T-helper 2 cell (primary cell): ENCODE measurements at regions not wholly inside any gene's neighbourhood (a gene's known extent, or its start where the extent isn't known, plus 50 kb on each side); places are given as distances from the start of the nearest gene placed in this dataset.
"Not testable (repeated sequence)": the region's sequence is repeated elsewhere in the genome, so short reads cannot be mapped to it uniquely, and the experiment has no call there.

Experiments used
- DNase-seq, 5 experiments: peaks; one replicate each; pipeline versions ENCODE4 v3.0.0 to v3.0.0-alpha.2; 2012 to 2022

DNA sequence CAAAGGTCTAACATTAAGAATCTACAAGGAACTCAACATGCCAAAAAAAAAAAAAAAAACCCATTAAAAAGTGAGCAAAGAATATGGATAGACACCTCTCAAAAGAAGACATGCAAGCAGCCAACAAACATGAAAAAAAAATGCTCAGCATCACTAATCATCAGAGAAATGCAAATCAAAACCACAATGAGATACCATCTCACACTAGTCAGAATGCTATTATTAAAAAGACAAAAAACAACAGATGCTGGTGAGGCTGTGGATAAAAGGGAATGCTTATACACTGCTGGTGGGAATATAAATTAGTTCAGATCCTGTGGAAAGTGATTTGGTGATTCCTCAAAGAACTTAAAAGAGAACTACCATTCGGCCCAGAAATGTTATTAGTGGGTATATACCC is 257.7 kb upstream of the PLET1 start:
- DNase-seq: peak in 1 of 5 experiments; percentile 29

DNA sequence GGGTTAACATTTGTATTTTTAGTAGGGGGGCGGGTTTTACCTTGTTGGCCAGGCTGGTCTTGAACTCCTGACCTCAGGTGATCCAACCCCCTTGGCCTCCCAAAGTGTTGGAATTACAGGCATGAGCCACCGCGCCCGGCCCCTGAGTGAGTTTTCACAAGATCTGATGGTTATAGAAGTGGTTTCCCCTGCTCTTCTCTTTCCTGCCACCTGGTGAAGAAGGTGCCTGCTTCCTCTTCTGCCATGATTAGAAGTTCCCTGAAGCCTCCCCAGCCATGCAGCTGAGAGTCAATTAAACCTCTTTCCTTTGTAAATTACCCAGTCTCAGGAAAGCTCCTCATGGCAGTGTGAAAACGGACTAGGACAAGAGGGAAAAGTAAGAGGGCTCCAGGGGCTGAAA is 259.1 kb upstream of the PLET1 start:
- no peak for DNase-seq

DNA sequence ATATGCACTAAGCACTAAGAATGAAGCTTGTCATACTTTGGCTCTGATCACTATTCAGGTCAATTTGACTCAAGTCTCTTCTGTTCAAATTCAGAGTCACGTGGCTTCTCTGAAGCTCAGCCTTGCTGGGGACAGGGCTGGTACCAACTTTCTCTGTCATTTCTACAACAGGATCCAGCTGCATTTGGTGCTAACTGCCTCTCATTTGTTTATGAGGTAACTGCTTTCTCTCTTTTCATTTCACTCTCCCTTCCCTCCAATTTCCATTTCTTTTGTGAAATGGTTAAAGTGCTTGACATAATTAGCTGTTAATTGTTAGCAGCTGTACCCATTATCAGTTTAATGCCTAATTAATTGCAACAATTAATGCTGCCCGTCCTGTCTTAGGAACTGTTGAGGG is 259.7 kb upstream of the PLET1 start:
- DNase-seq: no peak

DNA sequence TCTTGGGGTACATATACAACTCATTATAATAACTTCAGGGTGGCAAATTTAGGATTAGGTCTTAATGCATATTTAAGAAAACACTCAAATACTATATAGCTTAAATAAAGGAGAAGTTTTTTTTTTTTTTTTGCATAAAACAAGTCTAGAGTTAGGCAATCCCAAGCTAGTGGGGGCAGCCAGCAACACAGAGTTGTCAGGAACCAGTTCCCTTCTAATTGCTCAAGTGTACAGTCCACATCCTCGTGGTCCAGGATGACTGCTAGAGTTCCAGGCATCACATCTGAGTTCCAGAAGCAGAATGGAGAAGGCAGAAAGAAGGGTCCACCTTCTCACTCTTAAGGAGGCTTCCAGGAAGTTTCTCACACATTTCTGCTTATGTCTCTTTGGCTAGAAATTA is 261.9 kb upstream of the PLET1 start:
- DNase-seq: no peak

DNA sequence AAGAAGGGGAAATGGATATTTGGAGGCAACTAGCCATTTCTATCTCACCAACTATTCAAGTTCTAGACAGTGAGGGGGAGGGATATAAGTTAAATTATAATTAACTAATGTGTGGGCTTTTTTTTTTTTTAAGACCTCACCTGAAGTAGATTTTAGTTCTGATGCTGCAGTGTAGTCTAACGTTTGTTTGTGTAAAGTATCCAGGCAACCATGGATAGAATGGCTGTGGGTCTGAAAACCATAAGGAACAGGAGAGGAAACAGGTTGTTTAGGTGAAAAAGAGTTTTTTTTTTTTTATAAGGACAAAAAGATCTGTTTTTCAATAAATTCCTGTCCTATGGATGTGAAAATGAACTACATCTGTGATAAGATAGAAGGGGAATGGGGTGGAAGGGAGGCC is 262.4 kb upstream of the PLET1 start:
- DNase-seq: no peak

DNA sequence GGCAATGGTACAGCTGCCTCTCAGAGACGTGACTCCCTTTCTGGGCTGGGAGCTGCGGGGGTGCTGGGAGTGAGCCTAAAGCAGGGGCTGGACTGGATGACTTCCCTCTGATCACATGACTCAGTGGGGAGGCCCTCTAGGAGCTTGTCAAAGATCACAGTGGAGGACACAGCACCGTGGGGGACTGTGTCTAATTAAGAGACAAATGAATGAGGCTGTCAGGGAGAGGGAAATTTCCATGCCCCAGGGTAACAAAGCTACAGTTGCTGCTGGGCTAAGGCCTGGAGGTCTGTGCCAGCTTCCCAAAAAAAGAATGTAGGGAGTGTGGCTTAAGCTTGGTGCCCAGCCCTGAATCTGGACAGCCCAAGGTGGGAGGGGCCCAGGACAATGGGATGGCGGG is 262.8 kb upstream of the PLET1 start:
- no peak for DNase-seq

DNA sequence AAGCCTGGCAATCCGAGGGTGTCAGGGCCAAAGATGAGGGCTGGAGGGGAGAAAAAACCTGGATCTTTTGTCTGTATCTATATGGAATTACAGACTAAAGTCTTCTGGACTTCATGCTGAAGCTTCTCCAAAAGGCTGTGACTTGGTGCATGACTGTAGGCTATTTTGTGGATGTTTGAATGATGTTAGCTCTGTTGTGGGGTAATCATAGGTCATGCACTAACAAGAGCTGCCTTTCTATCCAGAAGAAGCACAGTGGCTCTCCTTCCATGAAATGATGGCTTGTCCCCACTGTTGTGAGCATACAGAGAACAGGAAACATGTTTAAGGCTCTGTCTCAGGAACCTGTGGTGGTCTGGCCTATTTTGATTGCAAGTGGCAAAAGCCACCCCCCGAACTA is 263.3 kb upstream of the PLET1 start:
- DNase-seq: no peak

DNA sequence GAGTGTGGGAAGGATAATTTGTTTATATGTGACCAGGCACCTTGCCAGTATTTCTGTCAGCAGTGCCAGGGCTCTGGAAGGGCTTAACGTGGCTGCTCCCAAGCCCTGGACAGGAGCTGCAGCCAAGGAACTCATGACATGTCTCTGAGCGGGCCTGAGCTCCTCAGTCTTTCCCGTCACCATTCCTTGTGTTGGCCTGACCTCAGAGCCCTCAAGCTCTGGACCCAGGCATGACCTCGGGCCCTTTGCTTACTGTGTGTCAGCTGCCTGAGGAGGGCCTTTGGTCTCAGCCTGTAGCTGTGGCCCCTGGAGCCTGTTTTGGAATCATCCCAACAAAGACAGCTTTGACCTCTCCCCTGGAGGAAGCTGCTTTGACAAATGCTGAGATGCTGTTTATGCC is 264.1 kb upstream of the PLET1 start:
- DNase-seq: no peak

DNA sequence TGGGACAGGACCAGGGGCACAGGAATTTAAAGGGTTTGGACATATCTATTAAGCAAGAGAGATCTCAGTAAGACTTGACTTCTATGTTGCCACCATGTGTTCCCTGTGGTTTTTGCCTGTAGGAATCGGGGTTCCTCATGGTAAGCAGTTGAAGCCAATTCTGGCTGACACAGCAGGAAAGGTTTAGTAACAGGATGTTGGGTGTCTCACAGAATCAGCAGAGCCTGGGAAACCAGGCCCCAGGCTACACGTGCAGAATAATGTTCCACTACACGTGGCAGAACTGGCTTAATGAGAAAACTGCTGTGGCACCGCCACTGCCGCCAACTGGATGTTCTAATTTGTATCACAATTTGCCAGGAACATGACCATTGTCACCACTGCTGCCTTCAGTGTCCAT is 264.6 kb upstream of the PLET1 start:
- DNase-seq: no peak

DNA sequence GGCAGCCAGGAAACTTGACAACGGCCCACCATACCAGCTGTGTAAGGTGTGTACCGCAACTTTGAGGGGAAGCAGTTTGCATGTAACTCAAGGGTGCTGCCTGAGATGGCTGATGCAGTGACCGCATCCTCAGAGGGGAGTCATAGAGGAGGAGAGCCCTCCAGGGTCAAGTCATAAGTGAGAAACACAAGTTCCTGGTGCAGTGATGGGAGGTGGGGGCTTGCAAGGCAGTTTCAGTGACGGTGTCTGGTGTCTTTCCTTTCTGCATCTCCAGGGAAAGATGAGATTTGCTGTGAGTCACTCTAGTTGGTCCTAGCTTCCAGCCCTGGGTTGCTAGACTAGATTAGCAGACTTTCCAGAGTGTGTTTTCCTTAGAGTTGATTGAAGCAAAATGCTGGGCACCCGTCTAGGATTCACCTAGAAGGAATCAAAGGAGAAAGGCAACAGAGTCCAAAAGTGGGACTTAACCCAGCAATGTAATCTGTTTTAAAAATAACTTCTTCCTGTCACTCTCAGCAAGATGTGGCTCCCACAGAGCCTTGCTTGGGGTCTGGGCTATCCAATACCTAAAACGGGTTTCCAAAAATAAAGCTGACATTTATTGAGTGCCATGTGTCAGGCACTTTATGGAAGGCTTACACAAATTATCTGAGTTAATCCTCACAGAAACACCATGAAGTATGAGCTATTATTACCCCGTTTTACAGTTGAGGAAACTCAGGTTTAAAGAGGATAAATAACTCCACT is 265.4 kb upstream of the PLET1 start:
- DNase-seq: no peak

DNA sequence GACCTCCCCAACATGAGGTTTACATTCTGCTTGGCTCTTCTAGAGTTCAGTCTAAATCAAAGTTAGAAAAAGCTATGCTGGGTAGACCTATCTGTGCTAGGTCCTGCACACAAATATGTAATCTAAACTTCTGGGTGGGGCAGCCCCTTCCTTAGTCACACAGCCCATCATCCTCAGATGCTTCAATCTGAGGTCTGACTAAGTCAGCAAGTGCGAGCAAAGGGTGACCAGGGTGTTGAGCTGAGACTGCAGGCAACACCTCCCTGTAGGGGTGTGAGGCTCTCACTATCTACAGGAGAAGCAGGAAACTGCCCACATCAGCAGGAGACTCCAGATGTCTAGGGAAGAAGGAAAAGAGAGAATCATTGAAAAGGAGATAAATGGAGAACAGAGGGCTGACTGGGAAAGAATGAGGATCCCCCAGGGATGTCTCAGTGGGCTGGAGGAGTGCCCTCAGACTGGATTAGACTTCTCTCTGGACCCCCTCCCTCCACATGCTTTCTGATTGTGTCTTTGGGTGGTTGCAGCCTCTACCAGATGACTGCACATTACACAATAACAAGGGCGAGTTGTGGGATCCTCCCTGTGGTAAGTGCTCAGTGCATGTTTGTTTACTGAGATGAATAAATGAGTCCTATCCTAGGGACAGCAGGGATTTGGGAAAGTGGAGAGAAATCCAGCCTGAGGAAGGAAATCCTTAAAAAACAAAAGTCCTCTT is 266.2 kb upstream of the PLET1 start:
- DNase-seq: peak in 1 of 5 experiments; percentile 7

DNA sequence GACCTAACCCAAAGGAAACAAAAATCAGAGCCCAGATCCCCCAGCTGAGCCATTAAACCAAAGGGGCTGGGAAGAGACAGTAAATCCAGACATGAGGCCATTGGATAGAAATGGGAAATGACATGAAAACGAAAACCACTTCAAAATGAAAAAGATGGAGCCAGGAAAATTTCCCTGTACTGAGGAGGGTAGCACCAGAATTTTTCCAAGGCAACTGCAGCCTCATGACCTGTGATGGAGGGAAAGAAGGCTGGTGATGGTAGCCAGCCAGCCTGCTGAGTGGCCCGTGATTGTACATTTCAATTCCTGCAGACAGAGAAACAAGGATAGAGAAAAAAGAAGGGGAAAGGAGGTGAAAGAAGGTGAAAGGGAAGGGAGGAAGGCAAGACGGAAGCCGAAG is 268.4 kb upstream of the PLET1 start:
- DNase-seq: no peak

DNA sequence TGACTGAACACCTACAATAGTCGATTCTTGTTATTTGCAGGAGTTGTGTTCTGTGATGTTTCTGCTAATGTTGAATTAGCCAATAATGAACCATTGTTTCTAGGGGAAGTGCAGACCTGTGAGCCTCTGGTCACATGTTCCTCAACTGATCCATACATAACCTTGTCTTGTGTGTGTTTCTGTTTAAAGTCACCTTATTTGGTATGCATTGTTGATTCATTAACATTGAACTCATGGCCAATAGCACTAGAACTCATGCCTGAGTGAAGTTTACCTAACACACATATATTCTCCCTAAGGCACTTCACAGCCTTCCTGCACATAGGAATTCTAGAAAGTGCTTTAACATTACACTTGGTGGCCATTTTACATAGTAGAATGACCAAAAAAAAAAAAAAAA is 271.8 kb upstream of the PLET1 start:
- no peak for DNase-seq

DNA sequence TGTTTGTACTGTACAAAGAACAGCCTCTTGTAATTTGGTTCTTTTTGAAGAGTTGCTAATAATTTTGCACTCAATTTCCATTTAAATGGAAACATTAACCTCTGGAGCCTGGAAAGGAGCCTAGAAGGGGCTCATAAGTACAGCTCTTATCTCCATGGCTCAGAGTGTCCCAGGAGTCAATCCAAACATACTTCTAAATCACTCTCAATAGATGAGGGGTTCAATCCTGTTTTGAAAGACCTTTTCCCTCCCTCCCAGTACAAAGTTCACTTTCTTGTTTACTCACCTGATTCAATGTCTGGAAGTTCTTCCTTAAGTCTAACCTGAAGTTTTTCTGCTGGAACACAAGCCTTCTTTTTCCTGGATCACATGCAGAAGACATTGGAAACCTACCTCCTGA is 273.0 kb upstream of the PLET1 start:
- no peak for DNase-seq

DNA sequence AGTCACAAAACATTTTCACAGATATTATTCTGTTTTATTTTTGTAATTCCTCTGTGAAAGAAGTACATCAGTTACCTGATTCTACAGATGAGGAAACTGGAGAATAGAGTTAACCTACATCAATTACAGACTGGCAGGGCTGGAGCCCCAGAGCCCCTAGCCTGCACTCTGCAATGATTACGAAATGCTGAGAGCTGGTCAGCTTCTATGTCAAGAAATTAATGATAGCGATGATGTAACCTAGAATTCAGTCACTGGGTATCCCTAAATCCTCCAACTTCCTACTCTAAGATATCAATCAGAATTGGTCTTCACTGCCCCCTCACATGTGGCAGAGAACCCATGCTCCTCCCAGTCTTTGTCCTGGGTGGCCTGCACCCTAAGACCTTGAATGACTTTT is 273.5 kb upstream of the PLET1 start:
- DNase-seq: no peak

DNA sequence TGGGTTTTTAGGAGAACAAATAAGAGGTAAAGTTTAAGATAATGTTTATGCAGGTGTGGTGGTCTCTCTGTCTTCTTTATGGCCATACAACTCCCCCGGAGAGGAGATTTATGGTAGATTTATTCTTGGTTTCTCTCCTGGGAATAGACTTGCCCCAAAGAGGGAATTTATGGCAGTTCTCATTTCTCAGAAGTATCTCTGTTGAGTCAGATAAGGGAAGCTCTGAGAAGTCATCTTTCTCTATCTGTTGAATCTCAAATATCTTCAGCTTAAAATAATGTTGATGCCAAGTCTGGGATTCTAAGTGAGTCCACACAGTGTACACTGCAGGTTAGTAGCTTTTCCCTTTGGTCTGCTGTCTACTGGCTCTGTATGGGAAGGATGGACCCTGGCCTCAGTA is 276.4 kb upstream of the PLET1 start:
- no peak for DNase-seq

DNA sequence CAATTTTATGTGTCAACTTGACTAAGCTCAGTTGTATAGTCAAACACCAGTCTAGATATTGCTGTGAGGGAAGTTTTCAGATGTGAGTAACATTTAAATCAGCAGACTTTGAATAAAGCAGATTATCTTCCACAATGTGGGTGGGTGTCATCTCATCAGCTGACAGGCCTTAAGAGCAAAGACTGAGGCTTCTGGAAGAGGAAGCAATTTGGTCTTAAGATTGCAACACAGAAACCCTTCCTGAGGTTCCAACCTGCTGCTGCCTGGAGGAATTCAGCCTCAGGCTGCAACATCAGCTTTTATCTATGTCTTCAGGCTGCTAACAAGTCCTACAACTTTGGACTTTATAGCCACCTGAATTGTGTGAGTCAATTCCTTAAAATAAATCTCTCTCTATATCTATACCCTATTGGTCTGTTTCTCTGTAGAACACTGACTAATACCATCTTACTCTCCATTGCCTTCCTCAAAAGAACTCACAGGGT is 277.2 kb upstream of the PLET1 start:
- no peak for DNase-seq

DNA sequence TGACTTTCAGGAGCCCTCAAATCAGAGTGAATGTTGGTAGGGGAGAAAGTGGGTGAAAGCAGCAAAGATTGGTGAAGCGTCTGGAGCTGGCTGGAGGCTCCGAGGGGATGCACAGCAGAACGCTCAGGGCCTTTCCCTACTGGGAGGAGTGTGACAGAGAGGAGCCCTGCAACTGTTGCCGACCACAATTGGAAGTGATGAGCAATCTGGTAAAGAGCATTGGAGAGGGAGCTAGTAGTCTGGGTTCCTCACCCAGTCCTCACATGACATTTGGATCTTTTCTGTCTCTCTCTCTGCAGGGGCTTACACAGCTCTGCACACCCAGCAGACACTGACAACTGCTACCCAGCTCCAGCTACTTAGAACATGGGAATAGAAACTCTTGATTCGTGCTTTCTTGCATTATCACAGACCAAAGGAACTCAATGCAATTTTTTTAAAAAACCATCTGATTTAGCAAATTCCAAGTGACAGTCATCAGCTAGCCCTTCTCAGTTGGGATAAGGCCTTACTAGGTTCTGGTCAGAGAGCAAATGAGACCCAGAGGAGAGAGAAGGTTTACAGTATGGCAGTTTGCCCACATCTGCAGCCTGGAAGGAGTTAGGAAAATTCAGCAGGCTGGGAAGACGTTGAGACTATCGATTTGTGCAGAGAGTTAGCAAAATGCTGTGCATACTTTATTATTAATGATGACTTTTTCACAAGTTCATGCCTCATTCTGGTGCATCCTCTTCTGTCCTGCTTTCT is 278.0 kb upstream of the PLET1 start:
- no peak for DNase-seq

DNA sequence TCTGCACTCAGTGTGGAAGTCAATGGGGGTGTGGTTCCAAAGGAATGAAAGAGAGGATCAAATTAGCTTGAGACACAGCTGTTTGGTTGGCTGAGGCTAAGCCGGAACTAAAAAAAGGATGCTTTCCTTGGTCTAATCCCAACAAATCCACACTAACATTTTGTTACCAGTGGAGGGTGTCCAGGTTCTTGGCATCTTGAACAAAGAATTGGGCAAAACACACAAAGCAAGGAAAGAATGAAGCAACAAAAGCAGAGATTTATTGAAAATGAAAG is 278.6 kb upstream of the PLET1 start:
- not testable (repeated sequence) for DNase-seq

DNA sequence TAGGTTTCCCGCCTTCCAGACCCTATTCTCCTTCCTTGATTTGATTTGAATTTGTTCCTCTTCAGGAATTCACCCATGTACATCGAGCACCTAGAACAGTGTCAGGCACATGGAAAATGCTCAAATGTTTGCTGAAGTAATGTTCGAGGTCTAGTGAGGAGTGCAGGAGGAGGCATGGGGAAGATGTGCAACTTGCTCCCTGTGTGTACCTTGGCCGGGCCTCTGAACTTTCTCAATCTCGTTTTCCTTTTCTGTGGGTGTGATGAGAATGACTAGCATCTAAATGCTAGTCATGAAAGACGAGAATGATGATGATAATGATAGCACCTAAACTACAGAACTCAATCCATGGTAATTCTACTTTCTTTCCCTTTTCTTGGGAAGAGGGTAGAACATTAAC is 279.1 kb upstream of the PLET1 start:
- no peak for DNase-seq

DNA sequence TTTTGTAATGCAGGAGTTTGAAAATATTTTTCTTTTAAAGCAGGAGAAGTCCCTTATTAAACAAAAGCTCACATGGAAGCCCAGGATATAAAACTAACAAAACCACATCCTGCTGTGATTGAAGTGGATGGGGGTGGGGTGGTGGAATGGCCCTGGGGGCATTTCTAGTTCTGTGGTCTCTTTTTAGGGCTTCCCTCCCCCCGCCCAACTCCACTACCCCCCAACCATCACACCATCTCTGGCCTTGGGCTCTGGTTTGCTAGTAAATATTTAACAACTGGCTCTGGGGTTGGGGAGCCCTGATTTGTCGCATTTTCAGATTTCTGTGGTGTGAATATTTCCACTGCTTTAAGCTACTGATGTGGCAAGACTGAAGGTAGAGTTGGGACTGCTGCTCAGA is 279.6 kb upstream of the PLET1 start:
- DNase-seq: no peak

DNA sequence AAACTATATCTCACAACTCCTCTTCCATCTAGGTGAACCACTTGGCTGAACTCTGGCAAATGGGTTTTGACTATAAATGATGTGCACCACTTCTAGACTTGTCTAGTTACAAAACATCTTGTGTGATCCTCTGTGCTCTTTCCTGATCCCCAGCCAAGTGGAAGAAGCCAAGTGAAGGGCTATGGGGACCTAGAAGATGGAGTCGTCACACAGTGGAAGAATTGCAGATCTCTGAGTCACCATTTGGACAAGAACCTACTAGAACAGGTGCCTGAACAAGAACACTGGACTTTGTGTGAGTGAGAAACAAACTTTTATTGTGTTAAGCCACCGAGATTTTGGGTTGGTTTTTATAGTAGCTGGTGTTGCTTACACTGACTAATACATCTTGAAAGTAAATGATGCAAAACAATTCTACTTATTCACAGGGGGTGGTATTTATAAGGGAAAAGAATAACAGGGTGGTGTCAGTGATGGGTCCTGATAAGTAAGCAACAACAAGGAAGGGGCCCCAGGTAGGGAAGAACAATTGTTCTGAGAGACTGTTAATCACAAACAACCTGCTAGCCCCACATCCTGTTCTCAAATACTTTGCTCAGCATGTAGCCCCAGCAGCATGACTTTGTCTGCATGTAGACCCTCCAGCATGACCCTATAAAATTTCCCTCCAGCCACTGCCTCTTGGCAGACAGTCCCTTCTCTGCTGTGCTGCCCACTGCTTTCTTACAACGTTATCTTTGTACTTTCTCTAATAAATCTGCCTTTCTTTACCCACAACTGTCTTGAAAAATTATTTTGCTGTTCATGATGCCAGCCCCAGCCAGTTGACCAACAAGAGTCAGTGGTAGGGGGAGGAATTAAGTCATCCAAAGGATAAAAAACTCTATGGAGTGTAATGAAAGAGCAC is 280.7 kb upstream of the PLET1 start:
- DNase-seq: no peak

DNA sequence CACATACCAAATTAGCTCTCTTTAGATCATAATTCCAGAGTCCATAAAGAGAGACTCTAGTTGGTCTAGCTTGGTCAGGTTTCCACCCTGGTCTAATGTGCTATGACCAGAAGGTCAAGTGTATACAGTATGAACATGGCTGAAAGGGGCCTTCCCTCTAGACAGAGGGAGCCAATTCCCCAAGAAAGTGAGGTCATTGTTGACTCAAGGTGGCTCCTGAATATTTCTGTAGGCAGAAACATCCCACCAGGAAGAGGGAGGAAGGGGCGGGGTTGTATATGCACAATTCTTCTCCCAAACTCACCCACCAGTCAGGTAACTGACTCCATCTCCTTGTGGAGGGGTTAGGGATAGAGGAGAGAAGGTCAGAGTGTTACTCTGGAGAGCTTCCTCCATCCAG is 281.8 kb upstream of the PLET1 start:
- DNase-seq: no peak
